Activated CD4-positive, alpha-beta T cell treated with anti-CD3 and anti-CD28 coated beads, Interleukin-2, amount 50 U/mL, for 1 hour (primary cell): ENCODE measurements at regions not wholly inside any gene's neighbourhood (a gene's known extent, or its start where the extent isn't known, plus 50 kb on each side); places are given as distances from the start of the nearest gene placed in this dataset.

ENCODE experiments used
- DNase-seq: peaks from one replicate; pipeline ENCODE4 v3.0.0-alpha.2; 2020

DNA sequence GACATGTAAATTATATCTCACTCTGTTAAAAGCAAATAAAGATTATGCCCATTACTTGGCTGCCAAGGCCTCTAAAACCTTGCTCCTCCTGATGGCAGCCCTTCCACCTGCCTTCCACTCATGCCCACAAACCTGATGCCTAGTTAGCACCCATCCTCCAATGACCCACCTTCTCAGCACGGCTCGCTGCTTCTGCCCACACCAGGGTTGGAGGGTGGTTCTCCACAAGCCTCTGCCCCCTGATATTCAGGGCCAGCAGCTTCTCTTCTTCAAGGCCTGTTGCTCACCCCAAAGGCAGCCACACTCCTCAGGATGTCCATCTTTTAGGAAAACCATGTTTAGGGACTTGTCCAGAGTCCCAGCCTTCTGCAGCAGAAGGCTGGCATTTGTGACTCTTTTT, 263.4 kb upstream of the TLE3 start:
- DNase-seq, result no peak

DNA sequence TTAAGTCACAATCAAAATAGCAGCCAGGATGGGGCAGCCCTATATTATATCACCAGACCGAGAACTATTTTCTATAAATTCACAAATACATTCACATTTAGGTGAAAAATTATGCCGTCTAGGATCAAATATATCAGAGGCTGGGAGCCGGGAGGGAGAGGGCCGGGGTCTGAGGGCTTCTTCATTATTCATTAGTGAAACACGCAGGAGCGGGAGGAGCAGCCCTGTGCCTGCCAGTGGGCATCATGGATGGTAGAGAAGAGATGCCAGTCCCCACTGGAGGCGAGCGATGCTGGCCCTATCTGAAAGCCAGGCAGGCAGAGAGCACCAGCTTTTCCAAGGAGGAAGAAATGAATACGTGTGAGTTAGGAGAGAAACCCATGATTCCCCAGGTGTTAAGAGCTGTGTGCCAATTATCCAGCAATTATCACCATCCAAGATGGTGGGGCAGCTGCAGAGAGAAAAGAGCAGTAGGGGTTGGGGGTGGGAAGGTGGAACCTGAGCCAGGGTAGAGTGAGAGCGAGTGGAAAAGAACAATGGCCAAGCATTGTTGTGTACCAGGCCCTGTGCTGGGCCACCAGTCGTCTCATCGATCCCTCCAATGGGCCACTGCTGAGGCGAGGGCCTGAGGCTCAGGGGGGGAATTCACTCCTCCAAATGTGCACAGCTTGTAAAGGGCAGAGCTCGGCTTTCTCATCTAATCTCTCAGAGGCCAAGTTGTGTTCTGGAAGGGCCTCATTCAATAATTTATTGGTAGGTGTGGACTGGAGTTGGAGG, 261.3 kb upstream of the TLE3 start:
- no peak for DNase-seq

DNA sequence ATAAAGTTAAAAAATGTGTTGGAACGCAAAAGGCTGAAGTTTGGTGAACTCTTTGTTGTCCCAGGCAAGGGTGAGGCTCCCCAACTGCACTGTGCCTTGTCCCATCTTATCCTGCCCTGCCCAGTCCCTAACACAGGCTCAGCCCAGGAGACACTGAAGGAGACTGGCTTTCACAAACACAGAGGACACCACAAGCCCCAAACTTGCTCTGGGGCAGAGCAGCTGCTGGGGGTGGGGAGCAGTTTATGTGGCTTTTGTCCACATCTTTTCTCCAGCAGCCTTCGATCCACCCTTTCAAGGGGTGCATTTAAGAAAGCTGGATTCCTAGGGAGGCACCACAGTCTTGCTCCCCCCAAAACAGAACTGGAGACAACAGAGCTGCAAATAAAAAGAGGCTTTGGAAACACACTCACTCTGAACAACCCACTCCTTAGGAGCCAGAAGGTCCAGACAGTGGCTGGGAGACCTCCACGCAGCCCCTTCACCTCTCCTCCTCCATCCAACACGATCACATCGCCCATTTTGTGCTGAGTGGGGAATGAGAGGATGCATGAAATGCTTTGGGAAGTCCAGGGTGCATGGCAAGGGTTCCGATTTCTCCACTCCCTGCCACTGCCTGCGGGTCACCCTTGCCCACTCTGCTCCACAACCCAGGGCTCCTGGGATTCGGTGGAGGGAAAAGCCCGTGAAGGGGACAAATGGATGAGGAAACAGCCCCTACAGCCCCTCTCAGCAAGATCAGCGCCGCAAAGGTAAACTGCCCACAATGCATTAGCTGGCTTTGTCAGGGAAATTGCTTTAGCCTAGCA, 260.5 kb upstream of the TLE3 start:
- no peak for DNase-seq

DNA sequence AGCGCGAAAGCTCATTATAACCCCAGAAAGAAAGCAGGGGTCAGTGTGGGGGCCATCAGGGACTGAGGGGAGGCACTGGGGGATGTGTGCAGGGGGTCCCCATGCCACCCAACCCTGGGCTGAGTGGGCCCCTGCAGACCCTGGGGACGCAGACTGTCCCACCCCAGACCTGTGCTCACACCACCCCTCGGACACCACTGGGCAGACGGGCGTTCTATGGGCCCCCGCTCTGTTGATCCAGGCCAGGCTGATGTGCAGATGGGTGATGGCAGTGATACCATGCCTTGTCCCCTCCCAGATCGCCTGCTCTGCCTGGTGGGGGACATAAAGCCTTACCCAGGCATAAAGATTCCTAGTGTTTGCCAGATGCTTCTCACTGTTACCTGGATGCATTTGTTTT, 259.7 kb upstream of the TLE3 start:
- DNase-seq, result no peak

DNA sequence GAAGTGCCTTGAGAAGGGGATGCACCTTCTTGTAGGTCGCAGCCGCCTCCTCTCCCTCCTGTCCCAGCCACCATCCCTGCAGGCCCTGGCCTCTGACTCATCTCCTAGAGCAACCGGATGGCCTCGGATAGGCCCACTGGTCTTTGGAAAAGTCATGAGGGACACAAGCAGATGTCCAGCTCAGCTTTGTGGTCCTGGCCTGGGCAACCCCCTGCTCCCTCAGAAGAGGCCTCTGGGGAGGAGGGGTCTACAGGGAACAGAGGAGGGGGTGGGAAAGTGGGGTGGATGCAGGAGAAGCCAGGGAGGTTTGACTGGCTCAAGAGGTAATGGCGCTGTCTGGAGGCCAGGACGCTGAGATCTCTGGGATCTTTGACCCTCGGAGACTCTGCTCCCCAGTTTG, 259.2 kb upstream of the TLE3 start:
- no peak for DNase-seq

DNA sequence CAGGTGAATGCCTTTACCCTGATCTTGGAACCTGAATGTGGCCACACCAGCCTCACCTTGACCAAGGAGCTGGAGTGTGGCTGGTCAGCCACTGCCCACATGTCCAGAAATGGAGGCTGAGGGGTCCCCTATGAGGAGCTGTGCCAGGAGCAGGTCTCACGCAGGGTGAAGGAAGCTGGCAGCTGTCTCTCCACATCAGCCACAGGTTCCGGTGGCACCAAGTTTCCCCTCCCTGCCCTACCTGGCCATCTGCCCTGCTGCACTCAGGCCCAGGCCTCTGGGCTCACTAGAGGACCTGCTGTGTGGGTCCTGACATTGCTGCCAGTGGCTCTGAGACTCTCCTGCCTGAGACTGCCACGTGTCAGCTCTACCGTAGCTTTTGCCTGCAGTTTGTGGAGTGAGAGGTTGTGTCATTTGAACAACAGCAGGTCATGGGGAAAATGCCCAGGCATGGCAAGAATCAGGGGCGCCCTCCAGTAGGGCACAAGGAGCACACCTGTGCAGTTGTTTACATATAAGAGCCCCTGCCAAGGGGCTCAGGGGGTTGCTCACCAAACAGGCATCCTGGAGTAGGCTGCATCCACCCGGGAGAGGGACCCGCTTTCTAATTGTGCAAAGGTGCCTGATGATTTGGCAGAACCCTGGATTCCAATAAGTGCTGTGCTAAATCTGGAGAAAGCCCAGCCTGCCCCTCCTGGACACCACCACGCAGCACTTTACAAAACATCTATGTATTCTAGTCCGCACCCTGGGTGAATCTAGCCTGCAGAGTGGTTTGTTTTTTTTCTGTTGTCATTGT, 258.5 kb upstream of the TLE3 start:
- no peak for DNase-seq

DNA sequence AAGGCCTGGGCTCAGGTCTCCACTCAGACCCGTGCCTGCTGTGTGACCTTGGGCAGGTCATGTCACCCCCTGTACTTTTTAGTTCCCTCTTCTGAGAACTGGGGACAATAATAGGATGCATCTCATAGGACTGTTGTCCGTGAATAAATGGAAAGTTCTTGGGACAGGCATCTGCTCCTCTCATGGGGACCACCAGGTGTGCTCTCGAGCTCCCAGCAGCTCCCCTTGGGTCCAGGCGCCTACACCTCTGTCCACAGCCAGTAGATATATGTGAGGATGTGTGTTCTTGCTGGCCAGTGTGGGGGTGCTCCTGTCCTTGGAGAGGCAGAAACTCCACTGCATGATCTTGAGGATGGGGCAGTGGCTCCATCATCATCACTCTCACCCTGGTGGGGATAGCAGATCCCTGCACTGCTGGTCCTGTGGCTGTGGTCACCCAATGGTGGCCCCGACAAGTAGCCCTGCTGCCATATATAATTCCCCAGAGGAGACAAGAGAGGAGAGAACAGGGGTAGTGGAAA, 257.6 kb upstream of the TLE3 start:
- no peak for DNase-seq

DNA sequence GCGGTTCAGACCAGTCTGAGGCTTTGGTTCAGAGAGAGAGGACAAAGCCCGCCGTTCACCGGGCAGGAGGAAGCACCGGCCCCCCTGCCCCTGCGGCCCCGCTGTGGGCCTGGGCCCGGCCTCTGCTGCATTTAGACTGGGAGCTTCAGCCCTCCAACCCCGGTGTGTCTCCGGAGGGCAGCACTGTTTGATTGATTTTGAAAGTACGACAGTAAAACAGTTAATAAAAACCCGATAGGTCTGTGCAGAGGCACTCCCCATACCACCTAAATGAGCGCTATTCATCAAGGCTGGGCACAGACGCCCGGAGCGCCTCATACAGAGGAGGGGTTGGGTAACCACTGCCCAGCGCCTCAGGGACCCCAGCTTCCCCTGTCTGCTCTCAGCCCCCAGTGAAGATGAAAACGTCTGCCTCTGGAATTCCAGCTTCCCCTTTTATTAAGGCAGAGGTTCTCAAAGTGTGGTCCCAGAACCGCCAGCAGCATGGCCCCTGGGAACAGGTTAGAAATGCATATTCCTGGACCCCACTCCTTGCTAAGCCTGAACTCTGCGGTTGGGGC, 256.7 kb upstream of the TLE3 start:
- DNase-seq, result no peak

DNA sequence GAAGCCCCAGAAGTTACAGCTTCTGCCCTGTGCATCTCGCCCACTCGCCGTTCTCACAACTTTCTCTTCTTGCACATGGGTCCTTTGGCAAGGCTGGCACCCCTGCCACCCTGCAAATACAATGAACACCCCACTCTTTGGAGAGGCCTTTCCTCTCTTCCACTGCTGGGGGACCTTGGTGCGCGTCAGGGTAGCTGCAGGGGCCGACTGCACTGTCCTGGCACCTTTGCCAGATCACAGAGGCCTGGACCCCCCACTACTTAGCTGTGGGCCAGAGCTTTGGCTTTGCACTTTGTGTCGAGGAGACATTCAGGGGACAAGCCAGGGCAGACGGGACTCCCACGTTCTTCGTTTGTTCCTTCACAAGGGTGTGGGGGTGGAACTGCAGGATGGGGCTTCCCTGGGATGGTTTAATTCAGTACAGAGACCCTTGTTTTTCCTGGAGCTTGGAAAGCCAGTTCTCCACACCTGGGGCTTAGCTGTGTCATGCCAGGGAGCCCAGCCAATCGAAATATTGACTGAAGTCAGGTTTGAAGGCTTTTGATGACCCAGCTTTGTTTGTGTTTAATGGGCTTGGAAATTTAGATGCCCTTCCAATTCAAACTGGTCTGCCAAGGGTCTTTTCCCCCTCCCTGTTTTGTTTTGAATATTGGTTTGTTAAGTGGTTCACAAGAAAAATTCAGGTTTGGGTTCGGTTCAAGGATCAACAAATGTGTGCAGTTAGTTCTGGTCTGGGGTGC, 256.1 kb upstream of the TLE3 start:
- DNase-seq, result no peak

DNA sequence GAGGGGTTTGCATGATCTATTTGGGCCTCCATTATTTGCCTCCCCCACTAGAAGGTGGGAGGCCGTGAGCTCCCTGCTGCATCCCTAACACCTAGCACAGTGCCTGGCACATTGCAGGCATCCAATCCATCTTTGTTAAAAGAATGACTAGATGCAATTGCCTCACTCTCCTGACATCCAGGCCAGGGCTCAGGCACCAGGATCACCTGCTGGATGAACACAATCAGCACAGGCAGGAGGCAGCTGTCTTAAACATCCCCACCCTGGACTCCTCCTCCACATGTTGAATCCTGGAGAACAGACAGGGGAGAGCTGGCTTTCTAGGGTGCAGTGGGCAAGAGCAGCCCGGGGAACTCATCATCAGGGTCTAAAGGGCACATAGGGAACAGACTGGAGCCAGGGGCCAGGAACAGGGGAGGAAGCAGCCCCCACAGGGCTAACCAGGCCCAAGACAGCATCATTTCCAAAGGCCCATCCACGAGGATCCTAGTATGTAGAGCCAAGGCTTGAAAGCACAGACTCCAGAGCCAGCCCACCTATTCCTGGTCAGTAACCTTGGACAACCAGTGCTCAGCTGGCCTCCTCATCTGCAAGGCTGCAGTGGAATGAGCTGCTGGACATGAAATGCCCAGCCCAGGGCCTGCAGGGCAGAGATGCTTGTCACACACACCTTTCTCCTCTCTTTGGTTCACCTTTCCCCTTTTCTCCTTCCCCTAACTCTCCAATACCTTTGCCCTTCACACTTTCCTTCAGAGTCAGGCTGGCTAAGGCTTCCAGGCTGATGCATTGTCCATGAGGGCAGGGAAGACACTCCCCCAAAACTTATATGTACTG, 254.4 kb upstream of the TLE3 start:
- no peak for DNase-seq

DNA sequence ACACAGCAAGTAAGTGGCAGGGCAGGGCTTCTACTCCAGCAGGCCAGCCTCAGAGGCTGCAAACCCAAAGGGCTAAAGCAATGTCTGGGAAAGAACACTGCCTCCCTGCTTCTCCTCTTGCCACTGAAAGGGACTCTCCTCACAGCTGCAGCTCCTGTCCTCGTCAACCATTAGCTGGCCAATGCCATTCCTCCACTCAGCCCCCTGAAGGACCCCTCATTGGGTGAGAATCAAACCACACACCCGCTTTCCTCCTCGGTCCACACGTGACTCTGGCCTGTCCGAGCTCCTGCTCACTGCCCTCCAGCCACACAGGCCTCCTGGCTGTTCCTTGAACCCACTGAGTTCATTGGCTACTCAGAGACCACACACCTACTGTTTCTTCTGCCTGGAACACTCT, 253.7 kb upstream of the TLE3 start:
- no peak for DNase-seq

DNA sequence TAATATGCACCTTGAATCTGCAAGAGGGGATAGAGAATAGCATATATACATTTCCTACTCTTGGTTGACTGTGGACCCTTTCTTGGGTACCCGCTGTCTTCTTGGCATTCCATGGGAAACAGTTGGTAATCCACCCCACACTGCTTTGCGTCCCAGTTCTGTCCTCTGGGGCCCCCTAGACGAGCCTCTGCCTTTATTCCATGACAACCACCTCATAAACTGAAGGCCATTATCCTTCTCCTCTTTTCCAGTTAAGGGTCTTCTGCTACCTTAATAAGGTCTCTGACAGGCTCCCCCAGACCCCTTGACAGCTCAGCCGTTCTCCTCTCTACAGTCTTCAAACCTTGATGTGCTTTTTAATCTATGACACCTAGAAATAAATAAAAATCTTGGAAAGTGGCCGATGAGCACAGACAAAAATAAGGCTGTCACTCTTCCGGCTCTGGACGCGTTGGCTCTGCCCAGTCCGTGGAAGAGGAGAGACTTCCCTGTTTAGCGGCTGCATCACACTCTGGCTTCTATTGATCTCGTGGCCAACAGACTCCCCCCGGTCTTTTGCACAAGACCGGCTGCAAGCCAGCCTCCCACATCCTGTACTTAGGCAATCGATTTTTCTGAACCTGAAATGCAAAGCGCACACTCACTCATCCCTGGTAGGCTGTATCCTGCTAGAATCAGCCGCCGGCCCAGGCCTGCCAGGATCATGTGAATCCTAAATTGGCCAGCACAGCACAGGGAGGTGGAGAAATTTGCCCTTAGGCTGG, 251.0 kb upstream of the TLE3 start:
- no peak for DNase-seq

DNA sequence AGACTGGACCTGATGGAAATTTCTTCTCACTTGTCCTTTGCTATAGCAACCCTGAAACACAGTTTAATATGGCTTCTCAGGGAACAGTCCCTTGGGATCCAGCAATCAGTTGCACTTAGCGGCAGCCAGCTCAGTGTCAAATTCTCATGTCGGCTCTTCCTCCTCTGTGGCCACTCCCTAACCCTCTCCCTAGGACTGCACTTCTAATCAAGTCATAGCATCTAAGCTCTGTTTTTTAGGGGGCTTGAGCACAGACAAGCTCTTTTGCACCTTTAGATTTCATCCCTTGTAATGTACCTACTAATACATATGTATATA, 250.5 kb upstream of the TLE3 start:
- DNase-seq, result no peak

DNA sequence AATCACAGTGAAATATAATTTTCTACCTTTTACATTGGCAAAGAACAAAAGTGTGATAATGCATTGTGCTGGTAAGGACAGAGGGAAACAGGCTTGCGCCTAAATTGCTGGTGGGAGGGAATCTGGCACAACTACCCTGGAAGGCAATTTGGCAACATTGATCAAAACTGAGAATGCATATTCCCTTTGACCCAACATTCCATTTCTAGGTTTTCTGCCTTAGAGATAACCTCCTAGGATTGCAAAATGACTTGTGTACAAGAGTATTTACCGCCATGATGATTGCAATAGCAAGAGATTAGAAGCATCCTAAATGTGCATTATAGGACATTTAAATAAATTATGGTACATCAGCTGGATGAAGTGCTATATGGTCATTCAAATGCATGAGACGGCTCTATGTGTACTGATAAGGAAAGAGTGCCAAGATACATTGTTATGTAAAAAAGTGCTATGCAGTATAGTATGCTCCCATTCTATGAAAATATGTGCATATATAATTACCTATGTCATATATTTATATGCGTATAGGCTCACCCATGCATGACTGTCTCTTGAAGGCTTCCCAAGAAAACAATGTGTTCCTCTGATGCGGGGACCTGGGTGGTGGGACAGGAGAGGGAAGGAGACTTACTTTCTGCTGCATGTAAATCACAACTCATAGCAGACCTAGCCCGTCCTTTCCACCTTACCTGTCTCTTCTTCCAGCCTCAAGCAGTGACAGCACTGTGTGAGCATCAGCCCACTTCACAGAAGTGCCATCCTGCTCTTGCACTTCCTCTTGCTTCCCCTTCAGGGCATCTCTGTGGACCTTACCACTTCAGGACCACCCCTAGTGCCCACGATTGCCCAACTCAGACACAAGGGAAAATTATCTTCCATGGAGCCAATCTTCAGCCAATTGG, 249.9 kb upstream of the TLE3 start:
- DNase-seq, result no peak

DNA sequence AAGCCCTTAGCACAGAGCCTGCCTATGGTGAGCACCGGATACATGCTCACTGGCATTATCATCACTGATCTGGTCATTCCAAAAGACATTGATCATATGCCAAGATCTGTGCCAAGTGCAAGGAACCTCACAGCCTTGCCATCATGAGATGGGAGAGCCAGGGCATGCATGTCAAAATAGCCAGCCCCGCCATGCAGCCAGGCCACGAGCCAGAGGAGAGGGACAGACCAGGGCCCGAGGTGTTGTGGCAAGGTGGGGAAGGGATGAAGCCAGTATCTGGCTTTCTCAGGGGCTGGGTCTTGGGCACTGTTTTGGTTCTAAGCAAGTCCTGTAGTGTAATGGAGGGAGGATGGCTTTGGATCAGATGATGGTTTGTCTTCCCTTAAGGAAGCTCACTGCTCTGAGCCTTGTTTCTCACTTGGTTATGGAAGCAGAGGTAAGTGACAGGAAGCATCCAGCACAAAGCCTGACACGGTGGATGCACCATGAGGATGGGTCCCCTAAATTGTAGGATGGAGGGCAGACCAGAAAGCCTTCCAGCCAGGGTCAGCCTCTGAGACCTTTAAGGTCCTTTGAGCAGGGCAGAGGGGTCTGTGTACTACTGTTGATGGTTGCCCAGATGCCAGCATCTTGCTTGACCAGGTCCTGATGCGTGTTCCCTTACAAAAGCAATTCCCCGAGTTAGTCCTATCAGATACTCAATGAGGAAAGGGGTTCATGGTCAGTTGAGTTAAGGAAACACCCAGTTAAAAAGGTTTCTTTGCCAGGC, 247.7 kb upstream of the TLE3 start:
- no peak for DNase-seq

DNA sequence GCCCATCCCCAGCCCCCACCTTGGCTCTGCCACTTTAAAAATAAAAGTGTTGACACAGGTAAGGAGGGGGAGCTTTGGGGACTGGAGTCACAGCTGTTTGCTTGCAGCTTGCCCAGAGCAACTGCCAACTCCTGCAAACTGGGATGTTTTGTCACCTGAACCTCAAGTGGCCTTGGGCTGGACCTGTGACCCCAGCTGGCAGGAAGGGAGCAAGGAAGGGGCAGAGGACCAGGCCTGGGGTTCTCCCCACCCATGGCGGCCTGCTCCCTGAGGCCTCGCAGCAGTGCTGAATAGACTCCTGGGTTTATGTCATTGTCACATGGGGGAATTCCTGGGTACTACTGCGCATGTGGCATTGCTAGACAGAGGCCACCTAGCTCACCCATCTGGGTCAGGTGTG, 246.9 kb upstream of the TLE3 start:
- DNase-seq, result no peak

DNA sequence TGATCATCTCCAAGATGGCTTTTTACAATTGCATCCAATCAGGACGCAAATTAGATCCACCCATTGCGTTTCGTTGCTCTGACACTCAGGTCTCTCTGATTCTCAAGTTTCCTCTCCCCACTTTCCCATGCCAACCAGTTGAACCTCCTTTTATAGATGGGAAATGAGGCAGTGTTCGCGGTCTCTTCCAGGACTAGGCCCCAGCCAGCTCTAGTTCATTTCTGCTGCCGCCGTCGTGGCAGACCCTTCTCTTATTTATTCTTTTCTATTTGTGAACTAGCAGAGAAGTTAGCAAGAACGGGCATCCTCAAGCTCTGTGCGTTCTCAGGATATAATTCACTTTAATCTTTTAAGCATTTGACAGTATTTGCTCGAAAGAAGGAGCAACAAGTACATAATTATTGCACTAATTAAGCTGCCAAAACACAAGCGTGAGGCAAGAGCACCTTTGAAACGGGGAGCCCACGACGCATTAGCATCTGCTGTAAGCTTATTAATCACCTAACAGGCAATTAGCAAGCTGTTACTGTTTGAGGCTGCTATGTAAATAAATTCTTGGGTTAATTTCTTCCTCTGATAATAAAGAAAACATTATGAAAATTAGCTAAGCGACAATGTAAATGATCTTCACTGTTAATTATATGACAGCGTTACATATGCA, 246.4 kb upstream of the TLE3 start:
- DNase-seq, result no peak
